ENCODE measurements at regions not wholly inside any gene's neighbourhood (a gene's known extent, or its start where the extent isn't known, plus 50 kb on each side); places are given as distances from the start of the nearest gene placed in this dataset.

DNA sequence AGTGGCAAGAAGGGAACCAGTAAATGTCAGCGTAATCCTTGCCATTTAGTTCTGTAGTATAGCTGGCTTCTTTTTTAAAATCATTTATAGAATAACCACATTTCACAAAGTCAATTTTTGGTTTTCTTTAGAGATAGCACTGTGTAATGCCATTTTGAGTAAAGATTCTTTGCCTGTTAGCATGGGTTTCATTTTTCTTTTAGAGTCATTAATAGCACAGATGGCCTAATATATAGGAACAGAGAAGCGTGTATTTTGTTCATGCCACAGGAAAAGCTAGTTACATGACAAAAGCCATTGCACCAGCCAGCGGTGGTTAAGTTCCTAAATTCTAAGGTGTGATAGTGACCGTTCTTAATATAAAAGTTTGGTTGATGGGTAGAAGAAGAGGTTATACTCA lies 1363.9 kb downstream of the MAT2B start:
- TF ChIP-seq EZH2 (IDR thresholded peaks at IDR 0.05; ENCODE audit: borderline replicate concordance, low read depth, low read length, severe bottlenecking) (no peak), FOS (IDR thresholded peaks at IDR 0.05; ENCODE audit: borderline replicate concordance, insufficient read depth, low read length) (no peak), MYC (IDR thresholded peaks at IDR 0.05; ENCODE audit: low read depth, low read length) (no peak), GATA2 (IDR thresholded peaks at IDR 0.05; ENCODE audit: insufficient read depth, insufficient read length, low read depth, low read length) (no peak), MAX (IDR thresholded peaks at IDR 0.05; ENCODE audit: insufficient read depth, insufficient read length) (no peak), POLR2AphosphoS5 (IDR thresholded peaks at IDR 0.05; ENCODE audit: insufficient read depth, low read depth, low read length) (no peak), JUN (IDR thresholded peaks at IDR 0.05; ENCODE audit: borderline replicate concordance, insufficient read depth, insufficient read length, low read depth) (no peak), POLR2A (IDR thresholded peaks at IDR 0.05; ENCODE audit: low read depth, low read length) (no peak)
- TF ChIP-seq, protein P1, sequence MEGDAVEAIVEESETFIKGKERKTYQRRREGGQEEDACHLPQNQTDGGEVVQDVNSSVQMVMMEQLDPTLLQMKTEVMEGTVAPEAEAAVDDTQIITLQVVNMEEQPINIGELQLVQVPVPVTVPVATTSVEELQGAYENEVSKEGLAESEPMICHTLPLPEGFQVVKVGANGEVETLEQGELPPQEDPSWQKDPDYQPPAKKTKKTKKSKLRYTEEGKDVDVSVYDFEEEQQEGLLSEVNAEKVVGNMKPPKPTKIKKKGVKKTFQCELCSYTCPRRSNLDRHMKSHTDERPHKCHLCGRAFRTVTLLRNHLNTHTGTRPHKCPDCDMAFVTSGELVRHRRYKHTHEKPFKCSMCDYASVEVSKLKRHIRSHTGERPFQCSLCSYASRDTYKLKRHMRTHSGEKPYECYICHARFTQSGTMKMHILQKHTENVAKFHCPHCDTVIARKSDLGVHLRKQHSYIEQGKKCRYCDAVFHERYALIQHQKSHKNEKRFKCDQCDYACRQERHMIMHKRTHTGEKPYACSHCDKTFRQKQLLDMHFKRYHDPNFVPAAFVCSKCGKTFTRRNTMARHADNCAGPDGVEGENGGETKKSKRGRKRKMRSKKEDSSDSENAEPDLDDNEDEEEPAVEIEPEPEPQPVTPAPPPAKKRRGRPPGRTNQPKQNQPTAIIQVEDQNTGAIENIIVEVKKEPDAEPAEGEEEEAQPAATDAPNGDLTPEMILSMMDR (IDR thresholded peaks at IDR 0.05; ENCODE audit: extremely low read depth in 1 of 2, insufficient read depth in 1 of 2, low read depth in 1 of 2, low read length in 2 of 2), result no peak
- DNase-seq (ENCODE audit: low read depth, low spot score) (no peak), FAIRE-seq (no peak)
- H3K27ac ChIP-seq (ENCODE audit: insufficient read depth, low read depth, low read length), result no peak overlapping the region
- no peaks in the 10 kb centered on the region for H3K4me1 ChIP-seq (ENCODE audit: control insufficient read depth, extremely low read depth, insufficient read depth, low read length)
- CTCF ChIA-PET, result no interaction called here
- H3K9me1 ChIP-seq (replicated peaks; ENCODE audit: control insufficient read depth, extremely low read depth, insufficient read depth, low read length), result no peaks in the 10 kb centered on the region
- intact Hi-C loops (cut with micrococcal nuclease), result no loop called here
- no peak overlapping the region for H3K4me2 ChIP-seq (ENCODE audit: insufficient read depth, low read length)
- H3K27me3 ChIP-seq (ENCODE audit: control insufficient read depth in 2 of 2, insufficient read depth in 2 of 2, low read length in 2 of 2), result no peaks in the 10 kb centered on the region
- no peaks in the 10 kb centered on the region for H4K20me1 ChIP-seq (replicated peaks; ENCODE audit: control insufficient read depth, extremely low read depth, insufficient read depth, low read length)
- H3K9ac ChIP-seq (replicated peaks; ENCODE audit: extremely low read depth, insufficient read depth, low read length), result no peak overlapping the region
- dilution Hi-C loops (cut with MboI; ENCODE audit: extremely low pct_ligation_motif_present, low sequenced_read_pairs), result no loop called here
- H3K9me3 ChIP-seq (replicated peaks; ENCODE audit: control insufficient read depth, insufficient read depth, low read length), result no peaks in the 10 kb centered on the region
- no peak overlapping the region for H2AFZ ChIP-seq (ENCODE audit: low read depth, low read length)
- BruUV-seq (replicated peaks), result no TSS peak
- no peak overlapping the region for H3K4me3 ChIP-seq (replicated peaks in 1 of 3; ENCODE audit: insufficient read depth in 1 of 3, low read depth in 1 of 3, low read length in 3 of 3)
- H3K79me2 ChIP-seq (ENCODE audit: control insufficient read depth, insufficient read depth, low read length), result no peaks in the 10 kb centered on the region
- no peaks in the 10 kb centered on the region for H3K36me3 ChIP-seq (ENCODE audit: control insufficient read depth in 2 of 2, extremely low read depth in 1 of 2, insufficient read depth in 2 of 2, low read length in 2 of 2)
- POLR2A ChIA-PET, result no interaction called here

Data from endothelial cell of umbilical vein (primary cell).